BJ (cell line): ENCODE measurements at regions not wholly inside any gene's neighbourhood (a gene's known extent, or its start where the extent isn't known, plus 50 kb on each side); places are given as distances from the start of the nearest gene placed in this dataset.

Source experiments
- CTCF ChIA-PET: fragments of 350-600 bp; formaldehyde crosslinking; extraction: SDS; loops from one replicate; lab custom pipeline; 2021; ENCODE audit warnings: antibody characterized with exemption, inconsistent platforms; lab: Yijun Ruan, JAX
- POLR2A ChIA-PET: fragments of 300-600 bp; sonication (Branson Sonifier 250); formaldehyde crosslinking; extraction: SDS; loops from one replicate; lab custom pipeline; 2021; ENCODE audit warnings: antibody characterized with exemption; lab: Charles Lee
- DNase-seq: peaks from one replicate; pipeline ENCODE4 v3.0.0-alpha.2; 2011; ENCODE audit warnings: low read depth
- H3K27me3 ChIP-seq: 2 replicates; pipeline ENCODE4 v1.6.0; 2011; ENCODE audit warnings: low read length; ENCODE audit not compliant: control insufficient read depth, insufficient read depth
- H3K36me3 ChIP-seq: 2 replicates; pipeline ENCODE4 v1.5.1; 2011; ENCODE audit warnings: low read length; ENCODE audit not compliant: control insufficient read depth, insufficient read depth
- H3K4me3 ChIP-seq: 2 replicates; pipeline ENCODE4 v1.5.1; 2011; ENCODE audit warnings: low read depth, mild to moderate bottlenecking, control low read depth, low read length
- CTCF ChIP-seq: IDR thresholded peaks from 2 replicates; pipeline ENCODE4 v1.5.1; 2011; ENCODE audit warnings: low read depth, mild to moderate bottlenecking, control low read depth, inconsistent platforms, low read length, moderate library complexity; ENCODE audit not compliant: insufficient read depth

DNA sequence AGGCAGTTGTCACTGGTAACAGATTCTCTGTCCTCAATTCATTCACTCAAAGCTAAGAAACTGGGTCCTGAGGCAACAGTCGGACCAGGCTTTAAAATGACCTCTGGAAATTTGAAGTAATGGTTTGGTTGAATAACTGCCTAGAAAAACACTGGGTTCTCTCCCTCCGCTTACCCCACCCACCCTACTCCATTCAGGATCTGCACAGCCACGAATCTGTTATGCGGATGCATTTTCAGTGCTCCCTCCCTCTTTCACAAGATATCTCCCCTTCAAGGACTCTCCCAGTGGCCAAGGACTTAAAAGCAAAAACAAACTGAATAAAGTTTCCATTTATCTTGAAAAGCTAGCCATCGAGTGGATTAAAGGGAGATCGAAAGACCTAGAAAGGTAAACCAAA, 260.2 kb upstream of the ANKRD55 start:
- CTCF ChIA-PET: interaction anchor here (1.7 to 1.9 kb wide), 2 partner anchors 11 to 12 kb away, joined by 5 to 7 read pairs; no protein-coding TSS in a partner anchor
- no peak for DNase-seq
- TF ChIP-seq CTCF: no peak
- Histone ChIP-seq H3K4me3 (no peak overlapping the region), H3K27me3 (no peaks in the 10 kb centered on the region; the same call in 1 of the 2 replicates), H3K36me3 (no peaks in the 10 kb centered on the region)
- POLR2A ChIA-PET: no interaction called here

GRCh38 chr5:56492812-56493211, 259.7 kb upstream of the ANKRD55 start:
- no peak for DNase-seq
- no peaks in the 10 kb centered on the region; the same call in 1 of the 2 replicates for H3K27me3 ChIP-seq
- no peak for TF ChIP-seq CTCF
- POLR2A ChIA-PET: no interaction called here
- no peak overlapping the region for H3K4me3 ChIP-seq
- H3K36me3 ChIP-seq: no peaks in the 10 kb centered on the region
- CTCF ChIA-PET: interaction anchor here (1.7 to 1.9 kb wide), 2 partner anchors 10 to 11 kb away, joined by 5 to 7 read pairs; no protein-coding TSS in a partner anchor

GRCh38 chr5:56490971-56491468, 257.9 kb upstream of the ANKRD55 start:
- H3K4me3 ChIP-seq: no peak overlapping the region
- DNase-seq: no peak
- no peak for TF ChIP-seq CTCF
- no peaks in the 10 kb centered on the region for H3K36me3 ChIP-seq
- ChIA-PET POLR2A (no interaction called here), CTCF (no interaction called here)
- H3K27me3 ChIP-seq: no peaks in the 10 kb centered on the region; the same call in 1 of the 2 replicates

DNA sequence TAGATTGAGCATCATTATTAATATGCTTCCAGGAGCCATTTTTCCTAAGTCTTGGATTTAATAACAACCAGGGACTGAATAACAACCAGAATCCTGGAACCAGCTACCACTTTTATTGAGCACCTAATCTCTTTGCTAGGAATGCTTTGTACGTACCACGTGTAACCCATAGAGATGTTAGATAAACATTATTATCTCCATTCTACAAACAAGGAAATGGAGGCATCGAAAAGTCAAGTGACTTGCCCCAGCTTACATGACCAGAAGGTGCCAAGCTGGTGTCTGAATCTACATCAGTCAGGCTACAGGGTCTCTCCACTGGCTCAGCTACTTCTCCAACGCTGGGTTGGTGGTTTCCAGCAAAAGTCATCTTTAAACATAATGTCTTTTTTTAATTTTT, 256.1 kb upstream of the ANKRD55 start:
- POLR2A ChIA-PET: no interaction called here
- CTCF ChIA-PET: interaction anchor here (1.6 kb wide), 1 partner anchor 12 kb away, joined by 4 read pairs; no protein-coding TSS in a partner anchor
- Histone ChIP-seq H3K27me3 (no peaks in the 10 kb centered on the region; the same call in 1 of the 2 replicates), H3K36me3 (no peaks in the 10 kb centered on the region), H3K4me3 (no peak overlapping the region)
- no peak for TF ChIP-seq CTCF
- no peak for DNase-seq

DNA sequence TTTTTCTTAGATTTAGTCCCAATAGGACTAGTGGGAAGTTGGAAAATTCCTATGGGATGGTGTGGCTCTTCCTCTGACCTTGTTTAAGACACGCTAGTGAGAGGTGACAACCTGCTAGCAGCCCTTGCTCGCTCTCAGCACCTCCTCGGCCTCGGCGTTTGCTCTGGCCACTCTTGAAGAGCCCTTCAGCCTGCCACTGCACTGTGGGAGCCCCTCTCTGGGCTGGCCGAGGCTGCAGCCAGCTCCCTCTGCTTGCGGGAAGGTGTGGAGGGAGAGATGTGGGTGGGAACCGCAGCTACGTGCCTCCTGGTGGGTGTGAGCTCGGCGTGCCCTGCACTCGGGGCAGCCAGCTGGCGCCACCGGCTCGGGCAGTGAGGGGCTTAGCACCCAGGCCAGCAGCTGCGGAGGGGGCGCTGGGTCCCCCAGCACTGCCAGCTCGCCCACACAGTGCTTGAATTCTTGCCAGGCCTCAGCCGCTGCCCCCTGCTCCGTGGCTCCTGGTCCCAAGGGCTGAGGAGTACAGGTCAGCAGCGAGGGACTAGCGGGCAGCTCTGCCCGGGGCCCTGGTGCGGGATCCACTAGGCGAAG, 254.5 kb upstream of the ANKRD55 start:
- CTCF ChIA-PET: interaction anchor here (1.2 kb wide), 1 partner anchor 18 kb away, joined by 4 read pairs; no protein-coding TSS in a partner anchor

More for the DNA sequence above, 254.5 kb upstream of the ANKRD55 start:
- TF ChIP-seq CTCF: no peak
- peaks cover 3% of the 10 kb centered on the region; the same call in 1 of the 2 replicates for H3K27me3 ChIP-seq
- no peak overlapping the region for H3K4me3 ChIP-seq
- H3K36me3 ChIP-seq: no peaks in the 10 kb centered on the region
- POLR2A ChIA-PET: no interaction called here
- DNase-seq: no peak
